HG03354 (cell line): ENCODE measurements at regions not wholly inside any gene's neighbourhood (a gene's known extent, or its start where the extent isn't known, plus 50 kb on each side); places are given as distances from the start of the nearest gene placed in this dataset.
"Not testable (repeated sequence)": the region's sequence is repeated elsewhere in the genome, so short reads cannot be mapped to it uniquely, and the experiment has no call there.

Experiments used
- ATAC-seq: cut with Tn5 transposase; IDR thresholded peaks from one replicate; pipeline ENCODE4 v1.9.1; 2021; ENCODE audit warnings: mild to moderate bottlenecking; ENCODE audit not compliant: unreplicated experiment, poor library complexity, severe bottlenecking

DNA sequence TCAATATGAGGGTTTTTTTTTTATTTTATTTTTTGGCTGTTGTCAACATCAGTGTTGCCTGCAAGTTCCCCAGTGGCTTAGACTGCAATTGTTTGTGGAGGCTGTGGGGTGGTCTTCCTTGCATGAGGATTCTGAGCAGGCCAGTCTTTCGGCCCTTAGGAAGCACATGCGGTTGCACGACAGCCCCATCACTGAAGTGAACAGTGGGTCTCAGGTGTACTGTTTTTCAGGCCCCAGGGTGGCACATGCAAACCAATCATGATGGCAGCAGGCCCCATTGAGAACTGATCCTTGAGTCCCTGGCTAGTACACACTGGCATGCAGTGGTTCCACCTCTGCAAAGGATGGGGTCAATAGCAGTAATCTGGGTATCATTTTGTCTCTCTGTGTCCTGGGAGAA lies 768.7 kb downstream of the EPHA3 start:
- no peak for ATAC-seq

GRCh38 chr3:89877230-89877629 lies 769.8 kb downstream of the EPHA3 start:
- ATAC-seq, result no peak

- ATAC-seq, result no peak
Measured at GRCh38 chr3:89889386-89889785, 782.0 kb downstream of the EPHA3 start.

DNA sequence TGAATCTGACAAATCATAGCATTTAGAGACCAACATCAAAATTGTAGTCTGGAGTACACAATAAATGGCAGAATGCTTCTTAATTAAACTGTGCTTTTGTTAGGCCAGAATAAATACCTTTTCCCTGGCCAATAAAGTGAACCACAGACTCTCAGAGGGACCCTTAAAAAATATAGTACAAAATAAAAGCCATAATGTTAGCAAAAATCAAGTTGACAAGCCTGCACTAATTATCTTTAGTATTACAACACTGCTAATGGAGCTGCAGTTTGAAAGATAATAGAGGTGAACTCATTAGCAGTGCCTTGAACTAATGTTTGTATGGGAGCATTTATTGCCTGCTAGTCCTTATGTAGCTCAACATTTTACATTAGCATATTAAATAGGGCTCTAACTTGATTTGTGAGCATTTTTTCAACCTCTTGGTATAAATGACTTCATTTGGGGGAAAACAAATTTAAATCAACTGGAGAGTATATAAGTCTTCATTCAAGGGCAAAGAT lies 801.3 kb downstream of the EPHA3 start:
- ATAC-seq, result no peak

GRCh38 chr3:89912031-89912430 lies 804.6 kb downstream of the EPHA3 start:
- ATAC-seq, result no peak

DNA sequence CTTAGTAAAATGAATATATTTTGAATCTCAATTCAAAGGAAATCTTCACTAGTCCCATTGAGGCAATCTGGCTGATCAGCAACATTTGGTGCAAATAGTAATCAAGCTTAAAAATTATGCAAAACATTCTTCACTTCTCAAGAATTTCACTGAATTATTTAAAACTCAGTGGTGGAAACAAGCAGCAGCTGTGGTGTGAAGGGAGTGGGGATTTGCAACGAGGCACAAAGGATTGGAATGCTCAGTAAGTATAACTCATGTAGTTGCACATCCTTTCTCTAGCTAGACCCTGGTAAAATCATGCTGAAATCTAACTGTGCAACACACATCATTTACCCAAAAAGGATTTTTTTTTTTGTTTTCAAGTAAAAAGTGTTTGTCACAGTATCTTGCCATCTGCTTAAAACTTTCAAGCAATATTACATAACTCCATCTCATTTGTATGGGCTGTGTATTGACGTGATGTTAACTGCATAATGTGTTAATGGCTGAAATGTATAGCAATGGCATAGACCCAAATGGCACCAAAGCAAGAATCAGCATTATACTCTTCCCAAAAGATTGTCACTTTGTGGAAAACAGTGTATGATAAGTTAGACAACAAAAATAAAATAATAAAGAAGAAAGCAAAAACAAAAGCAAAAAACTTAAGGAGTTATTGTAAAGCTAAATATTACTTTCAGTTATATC lies 816.6 kb downstream of the EPHA3 start:
- ATAC-seq, result no peak

GRCh38 chr3:89925976-89926375 lies 818.6 kb downstream of the EPHA3 start:
- ATAC-seq, result no peak

GRCh38 chr3:89932882-89933281 lies 825.5 kb downstream of the EPHA3 start:
- ATAC-seq, result no peak

- not testable (repeated sequence) for ATAC-seq
Measured at GRCh38 chr3:89944461-89944860, 837.0 kb downstream of the EPHA3 start.

DNA sequence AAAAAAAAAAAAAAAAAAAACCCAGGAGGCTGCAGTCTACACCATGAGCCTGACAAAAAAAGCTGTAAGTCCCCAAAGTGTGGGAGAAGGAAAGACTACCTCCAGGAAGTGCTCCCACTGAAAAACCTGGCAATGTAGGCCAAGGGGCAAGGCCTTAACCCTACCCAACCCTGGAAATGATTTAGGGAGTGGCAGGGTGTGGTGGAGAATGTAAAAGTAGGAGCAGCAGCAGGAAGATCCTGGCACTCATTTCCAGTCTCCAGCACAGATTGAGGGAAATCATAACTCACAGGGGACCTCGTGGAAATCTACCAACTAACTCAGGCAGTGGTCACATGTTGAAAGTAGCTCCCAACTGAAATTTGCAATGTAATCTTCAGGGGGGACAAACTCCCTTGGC lies 839.5 kb downstream of the EPHA3 start:
- no peak for ATAC-seq

GRCh38 chr3:89947337-89947954 lies 840.0 kb downstream of the EPHA3 start:
- no peak for ATAC-seq

- no peak for ATAC-seq
Measured at GRCh38 chr3:89948008-89948407, 840.6 kb downstream of the EPHA3 start.

DNA sequence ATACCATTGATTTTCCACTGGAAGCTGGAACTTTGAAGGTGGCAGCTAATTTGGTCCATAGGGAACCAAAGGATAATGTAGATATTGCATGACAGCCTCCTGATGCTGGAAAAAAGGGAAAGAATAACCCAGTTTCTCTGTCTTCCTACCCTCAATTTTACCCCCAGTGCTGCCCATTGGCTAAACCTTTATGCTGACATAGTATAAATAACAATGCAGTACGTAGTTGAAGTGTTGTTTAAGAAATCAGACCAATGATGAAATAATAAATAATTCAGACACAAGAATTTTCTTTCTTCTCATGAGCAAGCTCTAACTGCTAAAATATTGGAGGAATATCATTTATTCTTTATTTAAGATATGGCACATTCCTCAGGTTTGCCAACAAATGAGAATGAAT lies 843.4 kb downstream of the EPHA3 start:
- no peak for ATAC-seq

DNA sequence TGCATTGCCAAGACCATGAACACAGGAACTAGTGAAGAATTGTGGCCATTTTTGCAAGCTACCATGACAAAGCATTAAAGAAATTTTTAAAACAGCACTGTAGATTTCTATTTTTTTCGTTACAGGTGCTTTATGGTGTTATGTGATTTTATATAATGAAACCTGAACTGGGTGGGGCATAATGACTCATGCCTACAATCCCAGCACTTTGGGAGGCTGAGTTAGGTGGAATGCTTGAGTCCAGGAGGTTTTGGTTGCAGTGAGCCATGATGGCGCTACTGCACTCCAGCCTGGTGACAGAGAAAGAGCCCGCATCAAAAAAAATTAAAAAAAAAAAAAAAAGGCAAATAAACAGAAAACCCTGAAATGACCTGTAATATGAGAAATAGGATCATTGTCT lies 846.7 kb downstream of the EPHA3 start:
- no peak for ATAC-seq

DNA sequence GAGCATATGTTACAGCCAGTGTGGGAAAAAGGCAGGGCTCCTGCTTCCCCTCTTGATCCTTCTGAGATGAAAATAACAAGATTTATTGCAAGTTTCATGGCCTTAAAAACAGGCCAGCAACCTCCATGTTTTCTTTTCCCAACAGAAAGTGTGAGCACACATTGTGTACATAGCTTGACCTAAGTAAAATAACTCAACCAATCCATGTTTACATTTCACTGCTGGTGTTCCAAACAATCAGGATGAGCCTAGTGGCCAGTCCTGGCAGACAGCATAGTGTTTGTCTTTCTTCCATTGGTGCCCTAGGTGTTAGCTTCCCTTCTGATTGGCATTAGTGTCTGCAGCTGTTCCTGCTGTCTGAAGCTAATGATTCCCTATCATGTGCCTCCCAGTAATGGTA lies 847.7 kb downstream of the EPHA3 start:
- ATAC-seq, result no peak

DNA sequence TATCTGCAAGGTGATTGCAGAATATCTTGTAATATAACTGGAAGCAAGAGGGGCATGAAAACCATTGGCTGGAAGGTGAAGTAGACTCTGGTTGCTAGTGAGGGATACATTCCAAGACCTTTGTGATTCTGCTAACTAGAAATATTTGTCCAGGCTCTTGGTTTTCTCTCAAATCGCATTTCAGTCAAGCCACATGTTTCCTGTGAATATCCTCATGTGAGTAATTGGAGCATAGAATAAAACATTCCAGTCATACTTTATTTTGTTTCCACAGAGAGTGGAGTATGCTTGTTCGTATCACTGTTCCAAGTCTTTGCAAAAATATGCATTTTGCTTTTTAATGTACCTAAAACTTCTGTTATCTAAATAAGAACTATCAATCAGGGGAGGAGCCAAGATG lies 850.0 kb downstream of the EPHA3 start:
- ATAC-seq, result no peak

DNA sequence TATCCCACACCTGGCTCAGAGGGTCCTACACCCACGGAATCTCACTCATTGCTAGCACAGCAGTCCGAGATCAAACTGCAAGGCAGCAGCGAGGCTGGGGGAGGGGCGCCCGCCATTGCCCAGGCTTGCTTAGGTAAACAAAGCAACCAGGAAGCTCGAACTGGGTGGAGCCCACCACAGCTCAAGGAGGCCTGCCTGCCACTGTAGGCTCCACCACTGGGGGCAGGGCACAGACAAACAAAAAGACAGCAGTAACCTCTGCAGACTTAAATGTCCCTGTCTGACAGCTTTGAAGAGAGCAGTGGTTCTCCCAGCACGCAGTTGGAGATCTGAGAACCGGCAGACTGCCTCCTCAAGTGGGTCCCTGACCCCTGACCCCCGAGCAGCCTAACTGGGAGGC lies 850.7 kb downstream of the EPHA3 start:
- not testable (repeated sequence) for ATAC-seq

- ATAC-seq, result no peak
Measured at GRCh38 chr3:89964347-89964746, 856.9 kb downstream of the EPHA3 start.

- no peak for ATAC-seq
Measured at GRCh38 chr3:89966877-89967665, 859.6 kb downstream of the EPHA3 start.

GRCh38 chr3:89971329-89971728 lies 863.9 kb downstream of the EPHA3 start:
- ATAC-seq, result no peak

DNA sequence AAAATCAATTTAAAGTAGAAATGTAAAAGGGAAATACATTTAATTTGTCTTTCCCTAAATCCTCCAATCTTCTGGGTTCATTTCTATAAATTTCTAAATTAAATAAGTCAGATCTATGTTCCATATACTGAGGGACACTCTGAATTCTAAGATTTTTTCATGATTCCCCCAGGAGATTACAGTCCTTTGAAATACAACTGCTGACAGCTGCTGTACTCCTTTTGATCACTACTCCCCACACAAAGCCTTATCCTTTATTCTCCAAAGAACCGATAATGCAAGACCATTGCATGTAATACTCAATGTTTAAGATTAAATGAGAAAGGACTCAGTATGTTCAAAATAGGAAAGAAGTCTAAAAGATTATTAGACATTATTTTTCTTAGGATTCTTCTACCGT lies 865.7 kb downstream of the EPHA3 start:
- ATAC-seq, result no peak
